Thoracic aorta (tissue), 2 donors: ENCODE measurements at regions not wholly inside any gene's neighbourhood (a gene's known extent, or its start where the extent isn't known, plus 50 kb on each side); places are given as distances from the start of the nearest gene placed in this dataset.

Experiments used
- ATAC-seq: fragments of 150-250 bp; one replicate; pipeline ENCODE4 v1.8.0; 2017; ENCODE audit warnings: low read depth; ENCODE audit not compliant: insufficient number of reproducible peaks, low FRiP score
- DNase-seq: peaks from one replicate; pipeline ENCODE4 v3.0.0-alpha.2; 2020; ENCODE audit warnings: low spot score
- H3K27ac ChIP-seq, 2 donors: fragments of 200-600 bp; sonication (generic); 1 replicate in 1 of 2; 2 replicates in 1 of 2; pipeline ENCODE4 v1.5.1; 2016; ENCODE audit warnings: mild to moderate bottlenecking in 2 of 2, moderate library complexity in 2 of 2
- H3K27me3 ChIP-seq: fragments of 200-600 bp; sonication (generic); replicated peaks from 2 replicates; pipeline ENCODE4 v1.6.0; 2016; ENCODE audit warnings: mild to moderate bottlenecking; ENCODE audit not compliant: insufficient read depth
- H3K36me3 ChIP-seq: fragments of 200-600 bp; sonication (generic); one replicate; pipeline ENCODE4 v1.5.1; 2016
- H3K4me1 ChIP-seq, 2 donors: fragments of 200-600 bp; sonication (generic); 1 replicate in 1 of 2; 2 replicates in 1 of 2; pipeline versions ENCODE4 v1.5.1 to v1.6.0; 2016; ENCODE audit warnings: low read depth in 2 of 2, mild to moderate bottlenecking in 1 of 2; ENCODE audit not compliant: control insufficient read depth in 1 of 2
- H3K4me3 ChIP-seq: fragments of 200-600 bp; sonication (generic); 2 replicates; pipeline ENCODE4 v1.5.1; 2016; ENCODE audit warnings: mild to moderate bottlenecking
- H3K9me3 ChIP-seq: fragments of 200-600 bp; sonication (generic); 2 replicates; pipeline ENCODE4 v1.5.1; 2016
- TF ChIP-seq, protein P1 (sequence below): fragments of 200-600 bp; sonication (generic); IDR thresholded peaks from one replicate; pipeline ENCODE4 v1.5.1; 2019; ENCODE audit warnings: antibody characterized with exemption

DNA sequence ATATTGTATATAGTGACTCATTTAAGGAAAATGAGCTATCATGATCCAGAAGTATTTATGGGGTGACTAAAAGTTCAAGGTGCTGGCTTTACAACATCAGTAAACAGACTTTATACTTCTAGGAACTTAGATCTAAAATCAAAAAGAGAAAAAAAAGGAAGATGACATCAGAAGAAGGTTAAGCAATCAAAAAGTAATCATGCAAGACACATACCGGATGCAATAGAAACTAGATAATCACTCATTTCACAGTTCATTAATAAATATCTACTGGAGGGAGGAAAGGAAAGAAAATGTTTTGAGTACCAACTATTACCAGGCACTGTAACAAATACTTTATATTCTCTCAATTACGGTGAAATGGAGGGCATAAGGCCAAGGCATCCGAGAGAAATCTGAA lies 276.4 kb downstream of the SPRY1 start:
- no peak for ATAC-seq
- H3K9me3 ChIP-seq: no peaks in the 10 kb centered on the region
- TF ChIP-seq, protein P1, sequence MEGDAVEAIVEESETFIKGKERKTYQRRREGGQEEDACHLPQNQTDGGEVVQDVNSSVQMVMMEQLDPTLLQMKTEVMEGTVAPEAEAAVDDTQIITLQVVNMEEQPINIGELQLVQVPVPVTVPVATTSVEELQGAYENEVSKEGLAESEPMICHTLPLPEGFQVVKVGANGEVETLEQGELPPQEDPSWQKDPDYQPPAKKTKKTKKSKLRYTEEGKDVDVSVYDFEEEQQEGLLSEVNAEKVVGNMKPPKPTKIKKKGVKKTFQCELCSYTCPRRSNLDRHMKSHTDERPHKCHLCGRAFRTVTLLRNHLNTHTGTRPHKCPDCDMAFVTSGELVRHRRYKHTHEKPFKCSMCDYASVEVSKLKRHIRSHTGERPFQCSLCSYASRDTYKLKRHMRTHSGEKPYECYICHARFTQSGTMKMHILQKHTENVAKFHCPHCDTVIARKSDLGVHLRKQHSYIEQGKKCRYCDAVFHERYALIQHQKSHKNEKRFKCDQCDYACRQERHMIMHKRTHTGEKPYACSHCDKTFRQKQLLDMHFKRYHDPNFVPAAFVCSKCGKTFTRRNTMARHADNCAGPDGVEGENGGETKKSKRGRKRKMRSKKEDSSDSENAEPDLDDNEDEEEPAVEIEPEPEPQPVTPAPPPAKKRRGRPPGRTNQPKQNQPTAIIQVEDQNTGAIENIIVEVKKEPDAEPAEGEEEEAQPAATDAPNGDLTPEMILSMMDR: no peak
- no peak overlapping the region for H3K27ac ChIP-seq
- H3K4me3 ChIP-seq: no peak overlapping the region
- H3K27me3 ChIP-seq: no peaks in the 10 kb centered on the region
- no peaks in the 10 kb centered on the region for H3K36me3 ChIP-seq
- peaks cover 5 to 19% of the 10 kb centered on the region in 2 donors for H3K4me1 ChIP-seq
- DNase-seq: no peak

DNA sequence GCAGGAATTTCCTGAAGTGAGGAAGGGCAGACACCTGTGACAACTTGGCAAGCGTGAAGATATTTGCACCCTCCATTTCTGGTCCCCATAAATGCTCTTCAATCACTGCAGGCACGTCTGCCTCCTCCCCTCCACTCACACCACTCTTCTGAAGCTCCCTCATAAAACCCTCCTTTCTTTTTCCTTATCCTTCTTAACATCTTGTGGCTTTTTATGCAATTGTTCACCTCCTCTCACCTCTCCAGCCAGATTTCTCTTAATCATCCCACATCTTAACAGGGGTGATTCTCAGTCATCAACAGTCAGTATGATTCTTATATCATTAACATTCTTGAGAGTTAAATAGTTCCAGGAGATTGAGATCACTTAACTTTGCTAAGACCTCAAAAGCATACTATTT lies 277.4 kb downstream of the SPRY1 start:
- ATAC-seq (no peak), DNase-seq (no peak)
- Histone ChIP-seq H3K9me3 (no peaks in the 10 kb centered on the region), H3K27me3 (no peaks in the 10 kb centered on the region), H3K4me1 (peaks cover 5 to 19% of the 10 kb centered on the region in 2 donors), H3K36me3 (no peaks in the 10 kb centered on the region), H3K27ac (no peak overlapping the region), H3K4me3 (no peak overlapping the region)
- TF ChIP-seq, protein P1: no peak

DNA sequence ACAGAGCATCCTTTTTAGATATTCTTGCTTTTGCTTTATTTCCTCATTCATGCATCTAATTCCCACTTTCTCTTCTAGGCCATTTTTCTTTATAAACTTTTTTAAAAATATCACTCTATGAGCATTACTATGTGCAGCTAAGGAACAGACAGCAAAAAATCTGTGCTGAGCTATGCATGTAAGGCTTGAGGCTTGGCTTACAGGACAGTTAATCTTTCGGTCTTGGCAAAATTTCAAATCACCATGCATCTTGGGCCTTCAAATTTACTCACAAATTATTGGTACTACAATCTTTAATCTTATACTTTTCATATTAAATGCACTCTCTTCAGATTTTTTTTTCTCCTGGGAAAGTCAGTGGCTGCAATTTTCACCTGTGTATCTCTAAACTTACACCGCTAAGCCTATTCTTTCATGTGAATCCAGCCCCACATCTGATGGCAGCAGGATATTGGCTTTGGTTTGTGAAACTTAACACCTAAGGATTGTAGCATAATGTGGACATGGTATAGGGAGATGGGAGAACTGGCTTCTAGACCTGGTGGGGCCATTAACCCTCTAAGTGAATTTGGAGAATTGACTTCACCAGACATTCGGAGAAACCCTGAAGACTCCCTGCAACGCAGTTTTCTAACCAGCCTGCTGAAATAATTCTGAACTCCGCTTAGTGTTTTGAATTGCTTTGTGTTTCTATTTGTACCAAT lies 278.3 kb downstream of the SPRY1 start:
- Histone ChIP-seq H3K27me3 (no peaks in the 10 kb centered on the region), H3K4me1 (peaks cover 5 to 19% of the 10 kb centered on the region in 2 donors), H3K4me3 (peak overlapping the region; percentile 40), H3K9me3 (no peaks in the 10 kb centered on the region), H3K36me3 (no peaks in the 10 kb centered on the region), H3K27ac (peak overlapping the region; percentile 60 to 69)
- TF ChIP-seq, protein P1: no peak
- DNase-seq (no peak), ATAC-seq (no peak)

DNA sequence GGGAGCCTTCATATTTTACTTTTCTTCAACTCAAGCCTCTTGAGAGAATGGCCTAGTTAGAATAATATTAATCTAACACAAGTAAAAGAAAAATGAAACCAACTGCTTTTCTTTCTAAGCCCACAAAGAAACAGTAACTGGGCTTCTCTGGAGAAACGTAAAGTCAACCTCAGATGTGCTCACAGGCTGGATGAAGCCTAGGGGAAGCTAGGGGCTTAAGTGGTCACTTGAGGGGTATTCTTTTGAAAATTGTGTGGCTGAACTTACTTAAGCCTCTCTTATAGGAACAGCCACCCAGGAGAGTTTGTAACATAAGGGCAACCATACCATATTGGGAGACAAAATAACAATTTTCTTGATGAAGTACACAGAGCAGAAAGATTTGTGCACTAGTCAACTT lies 279.0 kb downstream of the SPRY1 start:
- H3K4me3 ChIP-seq: peak overlapping the region; percentile 40
- no peak for DNase-seq
- TF ChIP-seq, protein P1: no peak

DNA sequence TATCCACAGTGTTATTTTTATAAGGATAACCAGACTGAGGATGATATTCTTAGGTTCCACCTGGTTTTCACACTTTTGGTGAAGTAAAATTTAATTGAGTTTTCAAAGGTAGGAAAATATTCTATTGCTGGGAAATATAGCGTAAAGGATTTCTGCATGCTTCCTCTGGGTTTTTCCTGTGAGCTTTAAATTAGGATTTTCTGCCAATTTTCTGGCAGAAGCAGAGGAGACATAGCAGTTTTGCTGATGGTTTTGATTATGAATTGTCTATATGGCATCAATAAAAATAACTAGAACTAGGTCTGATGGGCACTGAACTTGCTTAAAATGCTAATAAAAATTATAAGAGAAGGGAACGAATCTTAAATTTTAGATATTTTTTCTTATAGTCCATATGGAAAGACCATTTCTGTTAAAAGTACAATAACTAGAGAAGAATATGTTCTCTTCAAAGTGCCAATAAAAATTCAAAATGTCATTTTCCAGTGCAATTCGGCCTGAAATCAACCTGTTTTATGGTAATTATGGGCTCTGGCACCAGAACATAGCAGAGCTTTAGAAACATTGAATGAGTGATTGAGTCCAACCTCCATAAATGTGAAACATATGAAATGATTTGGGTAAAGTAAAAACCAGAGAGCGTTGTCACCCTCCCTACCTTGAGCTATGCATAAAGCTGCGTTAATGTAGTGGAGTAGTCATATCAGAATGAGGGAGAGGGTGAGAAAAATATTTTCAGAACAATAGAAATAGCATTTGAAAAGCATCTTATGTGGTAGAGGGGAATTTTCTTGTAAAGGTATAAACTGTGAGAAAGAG lies 279.7 kb downstream of the SPRY1 start:
- ATAC-seq (no peak), DNase-seq (no peak)
- Histone ChIP-seq H3K4me3 (no peak overlapping the region), H3K27me3 (no peaks in the 10 kb centered on the region), H3K36me3 (no peaks in the 10 kb centered on the region), H3K4me1 (peaks cover 5 to 19% of the 10 kb centered on the region in 2 donors), H3K27ac (peak overlapping the region in 1 of 2 donors; percentile 60), H3K9me3 (no peaks in the 10 kb centered on the region)
- TF ChIP-seq, protein P1: no peak

More for the DNA sequence above, 279.0 kb downstream of the SPRY1 start:
- no peaks in the 10 kb centered on the region for H3K27me3 ChIP-seq
- H3K9me3 ChIP-seq: no peaks in the 10 kb centered on the region
- ATAC-seq: no peak
- peak overlapping the region; percentile 60 to 69 for H3K27ac ChIP-seq
- H3K36me3 ChIP-seq: no peaks in the 10 kb centered on the region
- H3K4me1 ChIP-seq: peaks cover 5 to 19% of the 10 kb centered on the region in 2 donors
